HG02852 (cell line): ENCODE measurements at regions not wholly inside any gene's neighbourhood (a gene's known extent, or its start where the extent isn't known, plus 50 kb on each side); places are given as distances from the start of the nearest gene placed in this dataset.

Experiments
- ATAC-seq: cut with Tn5 transposase; IDR thresholded peaks from one replicate; pipeline ENCODE4 v1.9.1; 2021; ENCODE audit warnings: mild to moderate bottlenecking, moderate library complexity; ENCODE audit not compliant: unreplicated experiment

DNA sequence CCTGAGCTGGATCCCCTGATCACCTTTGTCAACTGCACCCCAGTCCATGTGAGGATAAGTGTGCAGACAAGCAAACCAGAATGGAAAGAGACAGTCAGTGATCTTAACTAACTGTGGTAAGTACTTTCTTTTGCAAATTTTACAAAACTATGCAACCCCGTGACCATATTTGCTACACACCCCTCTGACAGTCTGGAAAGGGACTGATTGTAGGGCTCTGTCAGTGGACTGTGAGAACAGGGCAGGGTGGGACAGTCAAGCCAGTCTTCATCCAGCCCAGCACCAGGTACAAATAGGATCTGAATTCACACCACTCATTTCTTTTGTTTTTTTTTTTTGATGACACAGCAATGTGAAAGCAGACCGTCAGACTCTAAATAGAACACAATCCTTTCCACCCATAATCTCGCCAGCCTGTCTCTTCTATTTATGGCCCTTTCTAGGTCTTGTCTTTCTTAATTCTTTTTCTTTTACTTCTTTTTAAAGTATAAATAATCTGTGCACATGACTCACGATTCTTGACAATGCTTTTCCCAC is 165.6 kb downstream of the ARL6IP6 start:
- no peak for ATAC-seq

DNA sequence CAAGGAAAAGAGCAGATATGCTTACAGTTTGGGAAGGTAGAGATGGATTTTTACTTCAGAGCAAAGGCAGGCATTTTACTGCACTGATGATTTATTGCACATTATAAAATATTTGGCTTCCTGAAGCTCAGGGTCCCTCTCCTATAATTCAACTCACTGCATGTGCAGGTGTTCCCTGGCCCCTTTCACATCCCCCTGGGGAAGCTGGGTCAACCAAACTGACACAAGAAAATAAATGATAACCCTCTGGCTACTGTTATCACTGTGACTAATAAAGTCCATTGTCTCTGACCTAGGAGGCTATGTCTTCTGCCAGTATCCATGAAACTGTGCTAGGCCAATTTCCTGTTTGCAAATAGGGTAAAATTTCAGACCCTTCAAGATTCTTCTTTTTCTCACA is 163.1 kb downstream of the ARL6IP6 start:
- ATAC-seq = no peak

DNA sequence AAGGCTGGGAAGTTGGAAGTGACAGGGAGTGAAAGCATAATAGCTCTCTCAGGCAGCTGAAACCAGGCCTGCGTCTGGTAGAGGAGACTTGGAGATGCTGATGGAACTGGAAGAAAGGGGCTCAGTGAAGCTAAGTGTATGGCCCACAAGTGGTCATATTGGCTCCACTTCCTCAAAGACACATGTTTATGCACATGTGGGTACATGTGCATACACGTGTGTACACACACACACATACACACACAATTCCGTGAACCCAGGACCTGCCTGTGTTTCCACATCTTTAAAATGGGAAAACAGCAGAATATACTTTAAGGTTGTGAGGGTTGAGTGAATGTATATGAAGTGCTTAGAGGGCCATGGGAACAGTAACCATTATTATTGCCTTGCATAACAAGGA is 160.9 kb downstream of the ARL6IP6 start:
- no peak for ATAC-seq

DNA sequence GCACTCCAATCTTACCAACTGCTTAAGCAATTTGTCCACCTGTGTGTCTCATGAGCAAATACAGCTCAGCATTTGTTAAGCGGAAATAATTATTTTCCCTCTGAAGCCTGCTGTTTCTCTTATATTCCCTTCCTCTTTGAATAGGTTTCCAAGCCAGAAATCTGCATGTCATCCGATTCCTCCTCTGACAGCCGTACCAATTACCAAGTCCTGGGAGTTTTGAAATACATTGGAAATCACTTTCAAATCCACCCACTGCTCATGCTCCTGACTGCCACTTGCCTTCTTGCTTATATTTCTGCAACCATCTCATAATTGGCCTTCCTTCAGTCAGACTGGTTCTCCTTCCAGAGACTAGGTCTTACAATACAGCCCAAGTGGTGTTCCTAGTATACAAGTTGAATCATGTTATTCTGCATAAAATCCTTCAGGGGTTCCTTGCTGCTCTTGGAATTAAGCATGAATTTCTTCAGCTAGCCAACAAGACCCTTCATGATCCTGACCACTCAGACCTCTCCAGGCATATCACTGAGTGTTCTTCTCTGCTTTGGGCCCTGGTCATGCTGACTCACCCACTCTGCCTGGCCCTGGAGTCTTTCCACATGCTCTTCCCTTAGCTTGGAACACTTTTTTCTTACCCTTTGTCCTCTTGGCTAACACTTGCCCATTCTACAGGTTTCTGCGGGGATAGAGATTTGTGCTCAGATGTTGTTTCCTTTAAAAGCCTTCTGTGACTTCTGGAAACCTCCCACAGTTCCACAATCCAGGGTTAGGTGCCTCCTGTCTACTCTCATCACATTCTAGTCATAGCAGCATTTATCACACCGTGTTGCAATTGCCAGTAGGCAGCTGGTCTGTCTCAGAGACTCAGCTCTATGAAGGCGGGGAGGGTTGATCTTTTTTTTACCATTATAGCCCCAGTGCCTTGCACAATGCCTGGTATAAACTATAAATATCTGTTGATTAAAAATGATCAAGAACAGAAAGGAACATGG is 157.6 kb downstream of the ARL6IP6 start:
- ATAC-seq = no peak

DNA sequence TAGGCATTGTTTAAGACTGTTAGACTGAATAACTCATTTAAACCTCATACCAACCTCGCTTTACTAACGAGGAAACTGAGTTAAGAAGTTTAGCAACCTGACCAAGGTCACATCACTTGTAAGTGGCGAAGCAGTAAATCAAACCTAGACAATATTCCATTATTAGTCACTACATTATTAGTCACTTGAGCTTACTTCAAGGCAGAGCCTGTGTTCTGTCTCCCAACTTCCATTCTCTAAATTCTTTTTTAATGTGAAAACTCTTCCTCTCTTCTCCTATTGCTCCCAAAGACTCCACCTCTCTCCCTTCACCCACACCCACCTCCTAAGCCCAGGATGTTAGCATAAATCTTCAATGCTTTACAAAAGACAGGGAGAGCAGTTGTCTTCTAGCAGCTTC is 156.5 kb downstream of the ARL6IP6 start:
- ATAC-seq = no peak

DNA sequence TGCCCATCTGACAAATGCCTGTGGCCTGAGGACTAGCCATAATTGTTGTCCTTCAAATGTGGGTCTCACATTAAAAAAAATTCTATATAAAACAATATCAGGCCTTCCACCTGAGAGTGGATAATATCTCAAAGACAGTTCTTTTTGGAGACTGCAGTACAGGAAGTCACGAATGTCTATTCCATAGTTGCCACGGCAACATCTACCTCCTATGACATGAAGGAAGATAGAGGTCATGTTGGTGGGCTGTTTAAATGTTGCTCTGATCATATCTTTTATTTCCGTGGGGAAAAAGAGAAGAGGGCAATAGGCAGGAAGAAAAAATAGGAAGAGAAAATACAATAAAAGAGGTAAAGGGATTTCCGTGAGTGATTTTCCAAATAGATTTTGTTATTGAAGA is 151.8 kb downstream of the ARL6IP6 start:
- ATAC-seq = no peak

DNA sequence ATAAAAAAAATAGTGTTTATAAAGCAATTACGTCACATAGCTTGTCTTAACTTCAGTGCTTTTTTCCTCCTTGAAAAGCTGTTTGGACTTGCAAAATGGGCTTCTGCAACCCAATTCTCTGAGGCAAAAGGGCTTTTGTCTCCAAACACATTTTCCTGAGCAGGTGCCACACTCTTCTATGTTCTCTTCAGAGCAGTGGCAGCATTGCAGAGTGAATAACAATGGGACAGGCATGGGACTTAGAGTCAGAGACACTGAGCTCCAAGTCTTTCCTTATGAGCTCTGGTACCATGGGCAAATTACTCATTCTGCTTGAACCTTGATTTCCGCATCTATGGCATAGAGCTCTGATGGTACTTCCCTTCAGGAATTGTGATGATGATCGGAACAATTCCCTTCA is 149.0 kb downstream of the ARL6IP6 start:
- no peak for ATAC-seq

DNA sequence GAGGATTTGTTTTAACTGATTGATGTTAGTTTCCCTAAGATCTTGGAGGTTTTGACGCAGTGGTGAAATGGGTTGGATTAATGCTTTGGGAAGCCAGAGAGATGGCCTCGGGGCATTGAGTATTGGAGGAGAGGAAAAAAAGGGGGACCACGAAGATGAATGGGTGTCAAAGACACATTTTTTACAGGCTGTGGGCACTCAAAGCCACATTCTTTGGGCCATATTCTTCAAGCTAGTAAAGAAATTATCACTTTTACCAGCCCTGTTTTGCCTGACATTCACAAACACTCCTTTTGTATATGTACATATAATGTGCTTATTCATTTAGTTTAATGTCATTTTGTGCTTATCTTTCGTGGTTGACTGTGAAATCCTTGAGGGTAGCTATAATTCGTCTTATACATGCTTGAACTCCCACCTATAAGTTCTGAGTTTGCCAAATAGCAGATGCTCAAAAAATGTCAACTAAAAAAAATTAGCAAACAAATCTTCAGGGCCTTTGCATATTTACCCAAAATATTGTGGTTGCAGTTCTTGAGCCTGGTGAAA is 146.3 kb downstream of the ARL6IP6 start:
- no peak for ATAC-seq

DNA sequence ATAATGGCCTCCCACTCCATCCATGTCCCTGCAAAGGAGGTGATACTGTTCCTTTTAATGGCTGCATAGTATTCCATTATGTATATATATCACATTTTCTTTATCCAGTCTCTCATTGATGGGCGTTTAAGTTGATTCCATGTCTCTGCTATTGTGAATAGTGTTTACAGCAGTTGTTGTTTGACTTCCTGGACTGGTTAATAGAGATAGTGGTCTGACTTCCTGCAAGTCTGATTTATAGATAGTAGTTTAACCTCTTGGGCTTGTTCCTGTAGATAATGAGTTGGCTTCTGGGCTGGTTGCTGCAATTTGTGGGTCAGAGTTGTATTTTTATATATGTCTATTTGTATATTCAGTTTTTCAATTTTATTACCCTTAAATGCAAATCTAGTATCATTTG is 145.4 kb downstream of the ARL6IP6 start:
- no peak for ATAC-seq

DNA sequence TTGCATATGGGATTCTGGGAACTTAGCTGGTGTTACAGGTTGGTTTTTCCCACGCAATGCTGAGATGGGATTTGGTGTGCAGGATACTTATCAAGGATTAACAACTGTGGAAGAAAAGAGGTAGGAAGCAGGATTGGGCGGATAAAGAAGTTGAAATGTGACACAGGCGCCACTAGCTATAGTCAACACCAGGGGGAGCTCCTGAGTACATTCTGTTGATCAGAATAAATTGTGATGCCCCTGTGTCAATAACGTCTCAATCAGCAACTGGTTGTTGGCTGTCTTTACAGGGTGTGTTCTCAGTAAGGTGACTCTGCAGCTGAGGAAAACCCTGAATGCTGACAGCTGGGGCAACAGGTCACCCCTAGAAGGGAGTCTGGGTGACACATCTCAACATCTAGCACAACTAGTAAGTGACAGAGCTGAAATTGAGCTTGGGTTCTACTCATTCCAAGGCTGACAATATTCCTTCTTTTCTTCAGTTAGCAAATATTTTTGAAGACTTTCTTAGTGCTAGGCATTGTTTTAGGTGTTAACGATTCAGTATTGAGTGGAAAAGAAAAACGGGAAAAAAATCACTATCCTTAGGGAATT is 143.0 kb downstream of the ARL6IP6 start:
- ATAC-seq = no peak

DNA sequence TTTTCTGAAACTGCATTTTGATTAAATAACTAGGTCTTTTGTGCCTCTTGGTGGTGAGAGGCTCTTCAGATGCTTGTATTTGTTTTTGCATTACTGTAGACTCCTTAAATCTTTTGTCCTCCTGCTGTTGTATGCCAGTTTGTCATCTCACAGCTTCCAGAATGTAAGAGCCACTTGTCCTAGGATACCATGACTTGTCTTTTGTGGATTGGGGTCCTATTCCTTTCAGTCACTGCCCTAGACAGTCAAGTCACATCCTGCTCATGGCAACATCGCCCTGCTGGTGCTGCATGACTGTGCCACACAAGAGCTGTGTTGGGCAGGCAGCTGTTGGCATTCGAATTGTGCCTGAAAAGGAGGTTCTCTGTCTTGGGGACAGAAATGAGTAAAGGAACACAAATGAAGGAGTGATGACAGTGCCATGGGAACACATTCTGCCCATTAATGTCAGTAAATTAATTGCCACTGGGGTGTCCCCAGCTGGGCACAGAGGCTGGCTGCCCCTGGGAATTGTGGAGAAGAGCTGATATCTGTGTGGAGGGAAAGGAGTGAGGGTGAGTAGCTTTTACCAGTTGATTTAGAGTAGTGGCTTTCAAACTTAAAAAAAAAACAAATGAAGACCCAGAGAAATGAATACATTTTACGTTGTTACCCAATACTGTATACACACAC is 140.3 kb downstream of the ARL6IP6 start:
- ATAC-seq = no peak

DNA sequence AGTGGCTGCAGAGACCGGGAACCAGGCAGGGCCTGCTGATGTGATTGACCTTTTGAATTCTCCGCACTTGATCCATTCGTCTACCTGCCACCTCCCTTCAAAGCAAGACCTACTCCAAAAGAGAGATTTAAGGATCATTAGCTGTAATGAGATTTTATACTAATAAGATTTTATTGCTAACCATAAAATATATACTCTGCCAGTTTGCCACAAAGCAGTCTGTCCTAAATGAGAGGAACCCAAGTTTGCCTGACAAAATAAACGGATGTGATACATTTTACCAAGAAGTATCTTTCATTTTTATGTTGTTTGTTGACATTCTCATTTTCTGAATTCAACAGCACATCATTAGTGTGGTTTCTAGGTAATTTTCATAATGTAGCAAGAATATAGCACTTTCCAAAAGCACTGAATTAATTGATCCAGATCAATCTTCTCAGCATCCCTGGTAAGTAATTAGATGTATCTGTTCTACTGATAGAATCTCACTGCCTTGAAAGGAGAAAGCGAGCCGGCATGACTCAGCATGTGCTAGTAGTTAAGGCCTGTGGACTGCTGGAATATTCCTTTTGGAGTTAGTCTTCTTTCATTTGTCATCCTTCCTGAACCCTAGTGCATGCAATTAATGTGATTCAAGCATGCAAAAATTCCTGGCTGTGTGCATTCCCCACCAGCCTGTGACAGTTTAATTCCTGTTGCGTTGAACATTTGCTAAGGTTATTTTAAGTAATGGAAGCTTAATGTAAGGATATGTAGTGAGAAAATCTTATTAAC is 128.5 kb downstream of the ARL6IP6 start:
- ATAC-seq = no peak

DNA sequence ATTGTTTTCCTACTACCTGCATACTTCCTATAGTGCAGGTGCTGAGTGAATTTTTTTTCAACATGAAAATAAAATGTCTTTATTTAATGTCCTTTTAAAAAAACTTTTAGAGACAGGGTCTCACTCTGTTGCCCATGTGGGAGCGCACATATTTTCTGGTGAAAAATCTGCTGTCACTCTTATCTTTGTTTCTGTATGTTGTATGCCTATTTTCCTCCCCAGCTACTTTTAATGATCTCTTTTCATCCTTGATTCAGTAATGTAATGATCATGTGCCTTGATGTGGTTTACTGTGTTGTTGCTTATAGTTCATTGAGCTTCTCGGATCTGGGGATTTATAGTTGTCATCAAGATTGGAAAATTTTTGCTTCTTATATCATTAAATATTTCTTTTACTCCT is 117.3 kb downstream of the ARL6IP6 start:
- no peak for ATAC-seq

DNA sequence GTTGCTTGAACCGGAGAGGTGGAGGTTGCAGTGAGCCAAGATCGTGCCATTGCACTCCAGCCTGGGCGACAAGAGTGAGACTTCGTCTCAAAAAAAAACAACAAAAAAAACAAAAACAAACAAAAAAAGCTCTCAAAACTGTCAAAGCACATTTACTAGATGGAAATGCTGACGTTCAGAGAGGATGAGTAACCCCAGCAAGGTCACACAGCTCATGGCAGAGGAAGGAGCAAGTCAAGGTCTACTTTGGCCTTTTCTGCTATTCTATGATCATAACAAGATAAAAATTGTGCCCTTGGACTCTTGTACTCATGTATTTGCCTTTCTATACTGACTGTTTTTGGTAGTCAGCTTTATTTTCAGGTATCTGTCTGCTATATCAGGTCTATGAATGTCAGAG is 109.5 kb downstream of the ARL6IP6 start:
- ATAC-seq = no peak

DNA sequence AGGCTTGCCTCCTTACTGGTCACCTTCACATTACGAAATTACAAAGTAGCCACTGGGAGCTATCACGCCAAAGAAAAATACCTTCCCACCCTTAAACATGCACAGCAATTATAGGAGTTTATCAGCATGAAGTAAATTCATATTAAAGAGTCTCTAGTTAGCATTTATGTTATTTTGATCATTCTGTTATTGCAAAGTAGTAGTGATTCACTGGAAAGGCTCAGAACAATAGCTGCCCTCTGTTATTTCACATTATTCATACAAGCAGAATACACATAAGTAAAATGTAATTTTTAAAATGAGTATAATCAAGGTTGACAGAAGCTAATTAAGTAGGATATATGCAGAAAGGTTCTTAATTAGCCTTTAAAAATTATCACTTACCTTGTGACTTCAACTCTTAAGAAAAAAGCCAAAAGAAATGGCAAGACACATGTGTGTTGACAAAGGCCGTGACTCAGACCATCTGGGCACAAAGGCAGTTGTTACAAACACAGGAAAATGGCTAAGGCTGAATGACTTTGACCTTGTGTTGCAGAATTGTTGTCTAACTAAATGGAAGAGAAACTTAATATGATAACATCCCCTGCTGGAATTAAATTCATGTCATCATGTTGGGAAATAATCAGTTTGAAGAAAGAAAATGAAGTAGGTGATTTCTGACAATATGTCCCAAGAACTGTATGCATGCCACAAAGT is 108.3 kb downstream of the ARL6IP6 start:
- ATAC-seq = no peak

DNA sequence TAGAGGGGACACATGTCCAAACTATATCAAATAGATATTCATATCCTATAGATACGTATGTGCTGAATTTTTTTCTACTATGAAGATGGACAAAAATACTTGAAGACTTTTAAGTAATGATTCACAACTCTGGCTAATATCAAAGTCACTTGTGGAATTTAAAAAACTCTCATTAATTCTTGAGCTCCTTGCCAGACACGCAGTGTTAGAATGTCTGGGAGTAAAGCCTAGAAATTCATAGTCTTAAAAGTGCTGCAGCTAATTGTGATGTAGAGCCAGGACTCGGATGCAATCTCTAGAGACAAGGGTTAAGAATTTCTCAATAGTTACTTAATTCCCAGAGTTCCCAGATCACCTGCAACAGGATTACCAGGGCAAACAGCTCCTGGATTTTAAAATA is 107.4 kb downstream of the ARL6IP6 start:
- no peak for ATAC-seq

DNA sequence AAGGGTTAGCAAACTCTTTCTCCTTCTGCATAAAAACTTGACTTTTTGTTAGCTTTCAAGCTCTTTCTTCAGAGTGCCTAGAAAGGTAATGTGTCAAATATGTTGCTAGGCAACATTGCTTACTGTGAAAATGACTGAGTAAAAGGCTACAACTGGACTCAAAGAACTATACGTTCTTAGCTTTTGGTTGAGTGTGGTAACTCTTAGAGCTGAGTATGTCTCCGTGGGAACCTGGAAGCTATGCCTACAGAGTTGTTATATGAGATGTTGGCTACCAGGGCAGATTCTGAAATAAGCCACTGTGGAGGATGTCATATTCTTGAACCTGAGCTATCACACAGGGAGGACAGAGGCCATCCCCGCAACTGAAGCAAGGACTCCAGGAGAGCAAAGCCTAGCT is 105.5 kb downstream of the ARL6IP6 start:
- ATAC-seq = no peak

DNA sequence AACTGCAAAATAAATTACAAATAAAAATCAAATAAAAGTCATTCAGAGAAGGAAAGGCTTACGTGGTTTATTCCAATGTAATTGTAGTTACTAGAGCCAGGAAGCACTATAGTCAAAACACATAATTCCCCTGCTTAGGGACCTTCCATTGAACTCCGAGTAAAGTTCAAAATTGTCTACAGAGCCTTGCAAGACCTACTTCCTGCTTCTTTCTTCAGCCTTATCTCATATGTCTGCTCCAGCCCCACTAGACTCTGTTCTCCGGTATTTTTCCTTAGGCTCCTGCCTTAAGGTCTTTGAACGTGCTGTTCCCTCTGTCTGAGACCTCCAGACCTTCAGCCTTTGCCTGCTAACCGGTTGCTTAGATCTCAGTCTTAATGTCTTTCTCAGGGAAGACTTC is 104.3 kb downstream of the ARL6IP6 start:
- no peak for ATAC-seq

DNA sequence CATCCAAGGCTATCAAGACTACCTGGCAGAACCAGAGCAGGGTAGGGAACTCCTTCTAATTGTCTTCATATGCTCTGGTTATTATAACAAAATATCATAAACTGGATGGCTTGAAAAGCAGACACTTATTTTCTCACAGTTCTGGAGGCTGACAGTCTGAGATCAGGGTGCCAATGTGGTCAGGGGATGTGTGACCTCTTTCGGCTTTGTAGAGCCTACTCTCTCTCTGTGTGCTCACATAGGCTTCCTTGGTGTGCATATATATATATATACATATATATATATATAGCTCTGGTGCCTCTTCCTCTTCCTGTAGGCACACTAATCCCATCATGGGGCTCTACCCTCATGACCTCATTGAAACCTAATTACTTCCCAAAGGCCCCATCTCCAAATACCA is 101.6 kb downstream of the ARL6IP6 start:
- no peak for ATAC-seq
